ENCODE measurements at regions not wholly inside any gene's neighbourhood (a gene's known extent, or its start where the extent isn't known, plus 50 kb on each side); places are given as distances from the start of the nearest gene placed in this dataset.

GRCh38 chr9:36739373-36740116, 166.8 kb downstream of the MELK start:
- BruUV-seq (replicated peaks) = no TSS peak
- no peak overlapping the region for H2AFZ ChIP-seq (ENCODE audit: low read depth, low read length)
- peaks cover 0 to 3% of the 10 kb centered on the region in 2 experiments; a peak in 1 of 5 replicates for H3K4me1 ChIP-seq (replicated peaks in 1 of 2; ENCODE audit: control insufficient read depth in 2 of 2, insufficient read depth in 2 of 2, low read length in 2 of 2)
- intact Hi-C loops (cut with micrococcal nuclease) (no loop called here), in situ Hi-C loops (cut with MboI) (loop anchor here (25.0 kb wide), 1 partner anchor 327 kb away; the partner anchor contains the start of gene RNF38)
- no peaks in the 10 kb centered on the region for H3K79me2 ChIP-seq (ENCODE audit: control insufficient read depth, insufficient read depth, low read length)
- FAIRE-seq = no peak
- H3K4me3 ChIP-seq = no peak overlapping the region
- no peaks in the 10 kb centered on the region for H3K36me3 ChIP-seq (ENCODE audit: control insufficient read depth, insufficient read depth, low read length)
- no peaks in the 10 kb centered on the region for H4K20me1 ChIP-seq (replicated peaks; ENCODE audit: control insufficient read depth, insufficient read depth, low read length)
- TF ChIP-seq HNRNPH1 (optimal IDR thresholded peaks at IDR 0.05; ENCODE audit: low read depth, low read length) (no peak), ZNF644 (tag; IDR thresholded peaks at IDR 0.05; ENCODE audit: low read depth) (no peak)
- H3K9me1 ChIP-seq (ENCODE audit: control insufficient read depth, insufficient read depth, low read length) = no peaks in the 10 kb centered on the region
- POLR2A ChIA-PET = interaction anchor here (0.7 kb wide), 1 partner anchor 384 kb away, joined by 3 read pairs; no protein-coding TSS in a partner anchor
- CTCF ChIA-PET (ENCODE audit: low intra/inter-chr PET ratio) = no interaction called here
- no peak overlapping the region for H3K27ac ChIP-seq (ENCODE audit: extremely low read depth, low read depth, low read length)
- WGBS (ENCODE audit: insufficient coverage, low coverage, missing lambda C conversion rate) = 7% methylated on average over 36 of the region's 47 CpGs
- ATAC-seq = no peak
- no peak overlapping the region for H3K9ac ChIP-seq (ENCODE audit: insufficient read depth in 1 of 2, low read depth in 2 of 2, low read length in 2 of 2)
- DNase-seq (ENCODE audit: extremely low read depth in 1 of 4, low spot score in 3 of 4) = no peak
- H3K9me3 ChIP-seq (replicated peaks; ENCODE audit: control insufficient read depth, insufficient read depth, low read depth, low read length) = no peaks in the 10 kb centered on the region
- peaks cover 6 to 30% of the 10 kb centered on the region in 2 experiments; a peak in 4 of 5 replicates for H3K27me3 ChIP-seq (ENCODE audit: control insufficient read depth in 2 of 2, insufficient read depth in 2 of 2, low read length in 2 of 2)
- H3K4me2 ChIP-seq (ENCODE audit: insufficient read depth, low read length) = no peak overlapping the region

GRCh38 chr9:36742264-36742663, 169.6 kb downstream of the MELK start:
- no peaks in the 10 kb centered on the region for H3K79me2 ChIP-seq (ENCODE audit: control insufficient read depth, insufficient read depth, low read length)
- no peaks in the 10 kb centered on the region for H3K9me3 ChIP-seq (replicated peaks; ENCODE audit: control insufficient read depth, insufficient read depth, low read depth, low read length)
- H3K4me3 ChIP-seq = no peak overlapping the region
- FAIRE-seq = no peak
- no peak overlapping the region for H3K27ac ChIP-seq (ENCODE audit: extremely low read depth, low read depth, low read length)
- WGBS (ENCODE audit: insufficient coverage, low coverage, missing lambda C conversion rate) = 0% methylated on average over 3 of the region's 5 CpGs
- H3K4me2 ChIP-seq (ENCODE audit: insufficient read depth, low read length) = no peak overlapping the region
- DNase-seq (ENCODE audit: extremely low read depth in 1 of 4, low spot score in 3 of 4) = no peak
- no peaks in the 10 kb centered on the region for H4K20me1 ChIP-seq (replicated peaks; ENCODE audit: control insufficient read depth, insufficient read depth, low read length)
- H3K27me3 ChIP-seq (ENCODE audit: control insufficient read depth in 2 of 2, insufficient read depth in 2 of 2, low read length in 2 of 2) = peaks cover 6 to 30% of the 10 kb centered on the region in 2 experiments; a peak in 3 of 5 replicates
- in situ Hi-C loops (cut with MboI) = loop anchor here (25.0 kb wide), 1 partner anchor 330 kb away; the partner anchor contains the start of gene RNF38
- ChIA-PET POLR2A (no interaction called here), CTCF (ENCODE audit: low intra/inter-chr PET ratio) (no interaction called here)
- no peaks in the 10 kb centered on the region for H3K9me1 ChIP-seq (ENCODE audit: control insufficient read depth, insufficient read depth, low read length)
- no peak overlapping the region for H2AFZ ChIP-seq (ENCODE audit: low read depth, low read length)
- H3K4me1 ChIP-seq (replicated peaks in 1 of 2; ENCODE audit: control insufficient read depth in 2 of 2, insufficient read depth in 2 of 2, low read length in 2 of 2) = peaks cover 0 to 3% of the 10 kb centered on the region in 2 experiments; a peak in 1 of 5 replicates
- no peak overlapping the region for H3K9ac ChIP-seq (ENCODE audit: insufficient read depth in 1 of 2, low read depth in 2 of 2, low read length in 2 of 2)
- no peak for ATAC-seq
- intact Hi-C loops (cut with micrococcal nuclease) = no loop called here
- no TSS peak for BruUV-seq (replicated peaks)
- no peaks in the 10 kb centered on the region for H3K36me3 ChIP-seq (ENCODE audit: control insufficient read depth, insufficient read depth, low read length)
- no peak for TF ChIP-seq ARID3B (CRISPR knock-in tag; IDR thresholded peaks at IDR 0.05; ENCODE audit: borderline replicate concordance)
- no peak for TF ChIP-seq RBBP5 (IDR thresholded peaks at IDR 0.05; ENCODE audit: borderline replicate concordance, insufficient read depth, low read length, poor library complexity, severe bottlenecking)
- TF ChIP-seq ZKSCAN3 (CRISPR knock-in tag; IDR thresholded peaks at IDR 0.05) = no peak
- TF ChIP-seq KAT2B (IDR thresholded peaks at IDR 0.05; ENCODE audit: low read depth, low read length) = no peak
- TF ChIP-seq CBX3 (IDR thresholded peaks at IDR 0.05; ENCODE audit: borderline replicate concordance in 1 of 2, low read length in 2 of 2) = no peak
- TF ChIP-seq PATZ1 (CRISPR knock-in tag; IDR thresholded peaks at IDR 0.05; ENCODE audit: borderline replicate concordance) = no peak
- TF ChIP-seq ZNF41 (CRISPR knock-in tag; conservative IDR thresholded peaks at IDR 0.05) = no peak
- TF ChIP-seq TEAD2 (tag; IDR thresholded peaks at IDR 0.05) = no peak

Data from K562 (cell line).